ENCODE measurements at regions not wholly inside any gene's neighbourhood (a gene's known extent, or its start where the extent isn't known, plus 50 kb on each side); places are given as distances from the start of the nearest gene placed in this dataset.

GRCh38 chr2:122056853-122057252, 301.4 kb downstream of the TSN start (continued):
- TF ChIP-seq CTCF (IDR thresholded peaks at IDR 0.05; ENCODE audit: control extremely low read depth in 1 of 3, insufficient read depth in 1 of 3, low read depth in 1 of 3, low read length in 3 of 3) (no peak), TCF12 (IDR thresholded peaks at IDR 0.05; ENCODE audit: low read depth, low read length) (no peak), CEBPB (IDR thresholded peaks at IDR 0.05; ENCODE audit: low read depth, low read length) (no peak), SP2 (IDR thresholded peaks at IDR 0.05; ENCODE audit: low read length) (no peak)
